ENCODE measurements at regions not wholly inside any gene's neighbourhood (a gene's known extent, or its start where the extent isn't known, plus 50 kb on each side); places are given as distances from the start of the nearest gene placed in this dataset.

GRCh38 chr22:27370269-27370668 lies 431.3 kb downstream of the MN1 start:
- TF ChIP-seq EZH2 (IDR thresholded peaks at IDR 0.05; ENCODE audit: borderline replicate concordance, low read length) (no peak), CTCF (IDR thresholded peaks at IDR 0.05; ENCODE audit: low read length) (no peak)

Data from OCI-LY1 (cell line).